OCI-LY7 (cell line): ENCODE measurements at regions not wholly inside any gene's neighbourhood (a gene's known extent, or its start where the extent isn't known, plus 50 kb on each side); places are given as distances from the start of the nearest gene placed in this dataset.

Experiments
- BruUV-seq: library from RNA; stranded (reverse); fragments of 400-500 nt; replicated peaks from 2 replicates; lab custom pipeline; 2021; lab: Mats Ljungman, UMichigan
- CTCF ChIA-PET: fragments of 300-600 bp; sonication (Branson Sonifier 250); formaldehyde crosslinking; loops from one replicate; lab custom pipeline; 2022; ENCODE audit warnings: antibody characterized with exemption; ENCODE audit not compliant: unreplicated experiment; lab: Charles Lee
- POLR2A ChIA-PET: fragments of 300-600 bp; sonication (Branson Sonifier 250); formaldehyde crosslinking; loops from one replicate; lab custom pipeline; 2022; ENCODE audit warnings: antibody characterized with exemption; lab: Charles Lee
- DNase-seq: peaks from one replicate; pipeline ENCODE4 v3.0.0-alpha.2; 2015; ENCODE audit warnings: low spot score
- H2AFZ ChIP-seq: fragments of 200-600 bp; sonication (generic), shearing (Covaris generic); 2 replicates; pipeline ENCODE4 v1.6.1; 2014; ENCODE audit warnings: mild to moderate bottlenecking, antibody characterized with exemption, low read length, moderate library complexity
- H3K27ac ChIP-seq: fragments of 200-600 bp; sonication (generic); 2 replicates; pipeline ENCODE4 v1.5.1; 2014; ENCODE audit warnings: mixed run types, low read depth, mild to moderate bottlenecking, moderate library complexity, low read length, inconsistent platforms; ENCODE audit not compliant: poor library complexity, severe bottlenecking
- H3K36me3 ChIP-seq: fragments of 200-600 bp; sonication (generic); 2 replicates; pipeline ENCODE4 v1.6.1; 2014; ENCODE audit warnings: mild to moderate bottlenecking, antibody characterized with exemption, low read length, moderate library complexity, mixed read lengths; ENCODE audit not compliant: insufficient read depth
- H3K4me1 ChIP-seq: fragments of 200-600 bp; sonication (generic); 2 replicates; pipeline ENCODE4 v1.5.1; 2014; ENCODE audit warnings: mild to moderate bottlenecking, low read length; ENCODE audit not compliant: insufficient read depth, poor library complexity, severe bottlenecking
- H3K4me2 ChIP-seq: fragments of 200-600 bp; sonication (generic); 2 replicates; pipeline ENCODE4 v1.6.1; 2014; ENCODE audit warnings: mild to moderate bottlenecking, low read length
- H3K4me3 ChIP-seq: fragments of 200-600 bp; sonication (generic); 2 replicates; pipeline ENCODE4 v1.5.1; 2014; ENCODE audit warnings: mild to moderate bottlenecking, low read depth, low read length; ENCODE audit not compliant: poor library complexity, severe bottlenecking
- H3K79me2 ChIP-seq: fragments of 200-600 bp; sonication (generic); 2 replicates; pipeline ENCODE4 v1.6.1; 2016; ENCODE audit warnings: low read depth, mild to moderate bottlenecking, low read length, moderate library complexity, mixed read lengths; ENCODE audit not compliant: insufficient read depth
- H3K9me2 ChIP-seq: fragments of 200-600 bp; sonication (generic); 2 replicates; pipeline ENCODE4 v1.6.1; 2016; ENCODE audit warnings: mild to moderate bottlenecking, low read length, mixed read lengths; ENCODE audit not compliant: insufficient read depth
- H3K9me3 ChIP-seq: fragments of 200-600 bp; sonication (generic); 2 replicates; pipeline ENCODE4 v1.6.1; 2014; ENCODE audit warnings: mild to moderate bottlenecking, mixed run types, low read length, mixed read lengths
- H4K20me1 ChIP-seq: fragments of 200-600 bp; sonication (generic); 2 replicates; pipeline ENCODE4 v1.6.1; 2014; ENCODE audit warnings: mild to moderate bottlenecking, antibody characterized with exemption, low read length, moderate library complexity, mixed read lengths; ENCODE audit not compliant: insufficient read depth
- EZH2phosphoT487 ChIP-seq: fragments of 200-600 bp; sonication (generic); IDR thresholded peaks from 2 replicates; pipeline ENCODE4 v1.6.1; 2018; ENCODE audit warnings: low read depth, borderline replicate concordance, mild to moderate bottlenecking, mixed run types, antibody characterized with exemption, low read length, moderate library complexity, mixed read lengths
- intact Hi-C: fragments of 100-400 bp; cut with micrococcal nuclease; formaldehyde crosslinking; loops from one replicate; pipeline ENCODE4 v1.10.0; 2022; ENCODE audit not compliant: unreplicated experiment
- TF ChIP-seq, protein P1 (sequence below): fragments of 200-600 bp; sonication (generic); conservative IDR thresholded peaks from 2 replicates; pipeline ENCODE4 v1.5.1; 2014; ENCODE audit warnings: mild to moderate bottlenecking, antibody characterized with exemption, low read length, moderate library complexity, mixed read lengths

DNA sequence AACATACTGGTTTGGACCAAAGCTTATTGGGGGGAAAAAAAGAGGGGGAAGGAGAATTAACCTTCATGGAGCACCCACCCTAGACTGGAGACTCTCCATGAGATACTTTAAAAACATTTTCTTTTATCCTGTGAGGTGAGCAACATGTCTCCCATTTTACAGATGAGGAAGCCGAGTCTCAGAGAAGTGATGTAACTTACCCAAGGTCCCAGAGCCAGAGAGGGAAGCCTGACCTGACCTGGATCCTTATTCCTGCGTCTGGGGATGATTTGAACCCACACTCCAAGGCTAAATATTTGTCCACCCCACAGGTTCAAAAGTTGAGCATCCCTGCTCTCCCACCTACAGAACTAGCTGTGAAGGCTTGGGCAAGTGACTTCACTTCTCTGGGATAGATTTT lies 137.9 kb upstream of the JUN start:
- Histone ChIP-seq H4K20me1 (no peaks in the 10 kb centered on the region), H3K4me2 (no peak overlapping the region), H3K36me3 (no peaks in the 10 kb centered on the region), H3K9me3 (no peaks in the 10 kb centered on the region), H3K9me2 (no peaks in the 10 kb centered on the region), H3K79me2 (no peaks in the 10 kb centered on the region), H2AFZ (no peak overlapping the region), H3K27ac (no peak overlapping the region), H3K4me1 (no peaks in the 10 kb centered on the region), H3K4me3 (no peak overlapping the region)
- ChIA-PET CTCF (no interaction called here), POLR2A (no interaction called here)
- DNase-seq, result no peak
- BruUV-seq, result no TSS peak
- intact Hi-C loops, result no loop called here
- TF ChIP-seq EZH2phosphoT487, result no peak
- TF ChIP-seq, protein P1, sequence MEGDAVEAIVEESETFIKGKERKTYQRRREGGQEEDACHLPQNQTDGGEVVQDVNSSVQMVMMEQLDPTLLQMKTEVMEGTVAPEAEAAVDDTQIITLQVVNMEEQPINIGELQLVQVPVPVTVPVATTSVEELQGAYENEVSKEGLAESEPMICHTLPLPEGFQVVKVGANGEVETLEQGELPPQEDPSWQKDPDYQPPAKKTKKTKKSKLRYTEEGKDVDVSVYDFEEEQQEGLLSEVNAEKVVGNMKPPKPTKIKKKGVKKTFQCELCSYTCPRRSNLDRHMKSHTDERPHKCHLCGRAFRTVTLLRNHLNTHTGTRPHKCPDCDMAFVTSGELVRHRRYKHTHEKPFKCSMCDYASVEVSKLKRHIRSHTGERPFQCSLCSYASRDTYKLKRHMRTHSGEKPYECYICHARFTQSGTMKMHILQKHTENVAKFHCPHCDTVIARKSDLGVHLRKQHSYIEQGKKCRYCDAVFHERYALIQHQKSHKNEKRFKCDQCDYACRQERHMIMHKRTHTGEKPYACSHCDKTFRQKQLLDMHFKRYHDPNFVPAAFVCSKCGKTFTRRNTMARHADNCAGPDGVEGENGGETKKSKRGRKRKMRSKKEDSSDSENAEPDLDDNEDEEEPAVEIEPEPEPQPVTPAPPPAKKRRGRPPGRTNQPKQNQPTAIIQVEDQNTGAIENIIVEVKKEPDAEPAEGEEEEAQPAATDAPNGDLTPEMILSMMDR, result no peak

DNA sequence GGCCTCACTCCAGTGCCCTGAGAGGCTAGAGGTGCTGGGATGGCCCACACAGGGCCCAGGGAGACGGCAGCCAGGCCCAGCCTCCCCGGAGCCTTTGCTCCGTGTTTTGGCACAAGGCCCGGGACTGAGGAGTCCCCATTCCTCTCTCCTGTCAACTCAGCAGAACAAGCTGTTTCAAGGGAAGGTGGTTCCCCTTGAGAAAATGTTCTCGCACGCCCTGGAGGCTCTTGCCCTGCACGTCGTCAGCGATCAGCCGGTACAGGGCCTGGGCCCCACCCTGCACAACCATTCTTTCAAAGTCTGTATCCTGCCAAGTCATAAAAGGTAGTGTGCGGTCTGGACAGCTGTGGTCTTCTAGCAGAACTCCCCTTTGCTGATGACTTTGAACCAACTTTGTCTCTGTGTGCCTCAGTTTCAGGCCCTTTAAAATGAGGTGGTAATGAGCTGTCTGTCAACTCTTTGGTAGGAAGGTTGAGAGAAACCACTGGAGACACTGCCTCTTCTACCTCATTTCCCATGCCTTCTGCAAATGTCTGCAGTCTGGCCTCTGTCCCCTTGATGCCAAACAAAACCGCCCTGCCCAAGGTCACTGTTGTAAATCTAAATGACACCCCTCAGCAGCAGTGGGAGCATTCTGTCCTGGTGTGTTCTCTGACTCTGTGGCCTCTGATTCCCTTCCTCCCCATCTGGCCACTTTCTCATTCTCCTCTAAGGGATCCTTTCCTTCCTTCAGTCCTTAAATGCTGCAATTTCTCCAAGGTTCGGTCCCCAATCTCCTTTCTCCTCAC lies 138.6 kb upstream of the JUN start:
- no peak overlapping the region for H3K4me3 ChIP-seq
- no TSS peak for BruUV-seq
- no peaks in the 10 kb centered on the region for H3K79me2 ChIP-seq
- ChIA-PET POLR2A (no interaction called here), CTCF (interaction anchor here (0.6 kb wide), 1 partner anchor 19 kb away, joined by 4 read pairs; no protein-coding TSS in a partner anchor)
- intact Hi-C loops, result no loop called here
- no peak overlapping the region for H3K27ac ChIP-seq
- TF ChIP-seq, protein P1, result no peak
- TF ChIP-seq EZH2phosphoT487, result no peak
- DNase-seq, result no peak
- no peaks in the 10 kb centered on the region for H3K9me3 ChIP-seq
- no peaks in the 10 kb centered on the region for H3K4me1 ChIP-seq
- no peaks in the 10 kb centered on the region for H3K9me2 ChIP-seq
- H3K36me3 ChIP-seq, result no peaks in the 10 kb centered on the region
- no peaks in the 10 kb centered on the region for H4K20me1 ChIP-seq
- no peak overlapping the region for H3K4me2 ChIP-seq
- H2AFZ ChIP-seq, result no peak overlapping the region

DNA sequence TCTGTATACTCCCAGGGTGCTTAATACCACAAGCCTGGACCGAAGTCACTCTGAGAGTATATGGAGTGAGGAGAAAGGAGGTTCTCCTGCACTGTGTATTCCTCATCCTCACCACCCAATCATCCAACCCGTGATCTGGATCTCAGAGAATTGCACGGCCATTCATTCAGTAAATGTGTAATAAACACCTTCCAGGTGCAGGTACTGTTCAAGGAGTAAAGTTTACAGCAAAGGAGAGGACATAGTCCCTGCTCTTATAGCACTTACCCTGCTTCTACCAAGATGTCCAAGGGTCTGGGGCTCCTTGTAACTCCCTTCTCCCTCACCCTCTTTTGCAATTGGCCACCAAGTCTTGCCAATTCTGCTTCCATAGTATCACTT lies 139.2 kb upstream of the JUN start:
- Histone ChIP-seq H3K4me2 (no peak overlapping the region), H3K27ac (no peak overlapping the region), H3K4me3 (no peak overlapping the region), H3K9me2 (no peaks in the 10 kb centered on the region), H3K36me3 (no peaks in the 10 kb centered on the region), H3K79me2 (no peaks in the 10 kb centered on the region), H3K4me1 (no peaks in the 10 kb centered on the region), H4K20me1 (no peaks in the 10 kb centered on the region), H2AFZ (no peak overlapping the region), H3K9me3 (no peaks in the 10 kb centered on the region)
- TF ChIP-seq, protein P1, result no peak
- no peak for TF ChIP-seq EZH2phosphoT487
- CTCF ChIA-PET, result no interaction called here
- POLR2A ChIA-PET, result no interaction called here
- BruUV-seq, result no TSS peak
- no peak for DNase-seq
- intact Hi-C loops, result no loop called here
